SU-DHL-6 (cell line): ENCODE measurements at regions not wholly inside any gene's neighbourhood (a gene's known extent, or its start where the extent isn't known, plus 50 kb on each side); places are given as distances from the start of the nearest gene placed in this dataset.

Experiments
- CTCF ChIP-seq: fragments of 200-600 bp; sonication (generic); IDR thresholded peaks from one replicate; pipeline ENCODE4 v1.5.1; 2017; ENCODE audit warnings: antibody characterized with exemption, mild to moderate bottlenecking, low read length, moderate library complexity; ENCODE audit not compliant: insufficient read depth, poor library complexity, severe bottlenecking
- EZH2phosphoT487 ChIP-seq: fragments of 200-600 bp; sonication (generic), shearing (Covaris generic); conservative IDR thresholded peaks from 2 replicates; pipeline ENCODE4 v1.6.1; 2018; ENCODE audit warnings: mild to moderate bottlenecking, antibody characterized with exemption, low read length, moderate library complexity, mixed read lengths

- TF ChIP-seq CTCF (peak; percentile 35), EZH2phosphoT487 (no peak)
These were observed 105.3 kb upstream of the SERBP1 start for GRCh38 chr1:67535474-67535873.
